Right lobe of liver (tissue), 4 donors: ENCODE measurements at regions not wholly inside any gene's neighbourhood (a gene's known extent, or its start where the extent isn't known, plus 50 kb on each side); places are given as distances from the start of the nearest gene placed in this dataset.

Experiments used
- POLR2A ChIP-seq: fragments of 450-650 bp; IDR thresholded peaks from one replicate; pipeline ENCODE4 v1.6.1; 2017; ENCODE audit warnings: antibody characterized with exemption, mild to moderate bottlenecking
- TF ChIP-seq, protein P1 (sequence below), 4 donors: fragments of 200-600 bp in 3 of 4; fragments of 450-650 bp in 1 of 4; IDR thresholded peaks; one replicate each; pipeline versions ENCODE4 v1.5.1 to v1.8.0; 2016 to 2022; ENCODE audit warnings: antibody characterized with exemption in 4 of 4, mild to moderate bottlenecking in 2 of 4
- donor health status: DM: no; HTN: no; CAD: no.
- donor health status: DM: no; HTN: no; CAD: no.
- donor health status: DM: no; HTN: yes; CAD: no.

DNA sequence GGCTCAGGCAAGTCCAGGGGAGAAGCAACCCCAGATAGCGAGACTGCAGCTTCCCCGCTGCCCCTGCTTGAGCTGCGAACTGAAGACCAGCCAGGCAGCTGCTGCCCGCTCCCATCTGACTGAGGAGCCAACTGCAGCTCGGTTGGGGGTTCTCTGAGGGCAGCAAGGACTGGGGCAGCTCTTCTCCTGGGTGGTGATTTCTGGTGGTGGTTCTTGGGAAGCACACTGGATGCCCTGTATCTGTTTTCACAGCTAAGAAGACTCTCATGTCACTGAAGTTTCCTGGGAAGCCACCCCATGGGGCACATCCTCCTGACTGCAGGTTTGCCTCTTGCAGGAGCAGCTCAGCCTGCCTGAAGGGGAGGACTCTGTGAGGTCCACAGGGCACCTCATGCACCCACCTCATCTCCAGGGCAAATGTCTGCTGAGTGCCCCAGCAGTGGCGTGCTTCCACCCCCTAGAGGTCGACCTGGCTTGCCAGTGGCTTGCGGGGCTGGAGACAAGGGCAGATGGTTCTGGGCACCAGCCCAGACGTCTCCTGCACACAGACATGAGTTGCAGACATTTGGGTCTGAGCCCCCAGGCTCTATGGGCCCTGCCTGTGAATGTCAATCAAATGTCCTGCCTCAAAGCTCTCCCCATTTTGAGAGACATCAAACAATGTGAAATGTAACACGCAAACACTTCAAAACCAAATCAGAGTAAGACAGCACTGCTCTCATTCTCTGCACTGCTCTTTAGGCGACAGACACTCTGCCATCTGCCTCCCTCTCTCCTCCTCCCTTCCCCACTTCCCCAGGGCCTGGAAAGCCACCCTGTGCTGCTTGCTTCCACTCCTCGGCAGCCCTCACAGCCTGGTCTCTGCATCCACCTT is 800.9 kb downstream of the BRD1 start:
- TF ChIP-seq, protein P1, sequence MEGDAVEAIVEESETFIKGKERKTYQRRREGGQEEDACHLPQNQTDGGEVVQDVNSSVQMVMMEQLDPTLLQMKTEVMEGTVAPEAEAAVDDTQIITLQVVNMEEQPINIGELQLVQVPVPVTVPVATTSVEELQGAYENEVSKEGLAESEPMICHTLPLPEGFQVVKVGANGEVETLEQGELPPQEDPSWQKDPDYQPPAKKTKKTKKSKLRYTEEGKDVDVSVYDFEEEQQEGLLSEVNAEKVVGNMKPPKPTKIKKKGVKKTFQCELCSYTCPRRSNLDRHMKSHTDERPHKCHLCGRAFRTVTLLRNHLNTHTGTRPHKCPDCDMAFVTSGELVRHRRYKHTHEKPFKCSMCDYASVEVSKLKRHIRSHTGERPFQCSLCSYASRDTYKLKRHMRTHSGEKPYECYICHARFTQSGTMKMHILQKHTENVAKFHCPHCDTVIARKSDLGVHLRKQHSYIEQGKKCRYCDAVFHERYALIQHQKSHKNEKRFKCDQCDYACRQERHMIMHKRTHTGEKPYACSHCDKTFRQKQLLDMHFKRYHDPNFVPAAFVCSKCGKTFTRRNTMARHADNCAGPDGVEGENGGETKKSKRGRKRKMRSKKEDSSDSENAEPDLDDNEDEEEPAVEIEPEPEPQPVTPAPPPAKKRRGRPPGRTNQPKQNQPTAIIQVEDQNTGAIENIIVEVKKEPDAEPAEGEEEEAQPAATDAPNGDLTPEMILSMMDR (IDR thresholded peaks at IDR 0.05), result no peak
- TF ChIP-seq POLR2A, result no peak
